Lung (tissue), 11 donors: ENCODE measurements at regions not wholly inside any gene's neighbourhood (a gene's known extent, or its start where the extent isn't known, plus 50 kb on each side); places are given as distances from the start of the nearest gene placed in this dataset.

ENCODE experiments used
- ATAC-seq: fragments of 200-7000 bp; cut with Tn5 transposase; one replicate; pipeline ENCODE4 v1.9.1; 2020; ENCODE audit warnings: moderate number of reproducible peaks; ENCODE audit not compliant: insufficient read depth, low FRiP score
- DNase-seq, 3 donors: peaks; one replicate each; pipeline ENCODE4 v3.0.0-alpha.2; 2013 to 2017
- H3K27ac ChIP-seq, 2 donors: one replicate each; pipeline ENCODE4 v1.5.1; 2013; ENCODE audit warnings: mild to moderate bottlenecking in 2 of 2, moderate library complexity in 2 of 2, control low read depth in 1 of 2, inconsistent platforms in 1 of 2, low read depth in 1 of 2, low read length in 1 of 2
- H3K27me3 ChIP-seq, 3 donors: one replicate each; pipeline ENCODE4 v1.5.1; 2013; ENCODE audit warnings: low read length in 2 of 3; ENCODE audit not compliant: control insufficient read depth in 3 of 3, insufficient read depth in 3 of 3
- H3K36me3 ChIP-seq, 4 donors: one replicate each; pipeline ENCODE4 v1.5.1; 2013; ENCODE audit warnings: low read length in 4 of 4, mild to moderate bottlenecking in 1 of 4, moderate library complexity in 1 of 4; ENCODE audit not compliant: control insufficient read depth in 4 of 4, insufficient read depth in 4 of 4
- H3K4me1 ChIP-seq, 5 donors: one replicate each; pipeline ENCODE4 v1.5.1; 2013; ENCODE audit warnings: low read length in 5 of 5, mild to moderate bottlenecking in 2 of 5, moderate library complexity in 1 of 5; ENCODE audit not compliant: control insufficient read depth in 5 of 5, insufficient read depth in 5 of 5
- H3K4me3 ChIP-seq: one replicate; pipeline ENCODE4 v1.5.1; 2013; ENCODE audit warnings: mild to moderate bottlenecking, control low read depth, moderate library complexity
- H3K9ac ChIP-seq, 2 donors: one replicate each; pipeline ENCODE4 v1.5.1; 2013; ENCODE audit warnings: low read length in 2 of 2, control low read depth in 1 of 2; ENCODE audit not compliant: insufficient read depth in 1 of 2
- H3K9me3 ChIP-seq, 4 donors: one replicate each; pipeline ENCODE4 v1.5.1; 2013; ENCODE audit warnings: low read length in 3 of 4, mild to moderate bottlenecking in 1 of 4, moderate library complexity in 1 of 4; ENCODE audit not compliant: control insufficient read depth in 4 of 4, insufficient read depth in 3 of 4
- CTCF ChIP-seq: IDR thresholded peaks from 2 replicates; pipeline ENCODE4 v1.5.1; 2012; ENCODE audit warnings: mild to moderate bottlenecking; ENCODE audit errors: control extremely low read depth, extremely low read depth
- WGBS, 2 donors: extraction: QIAGEN DNeasy Blood & Tissue Kit; methylation state at CpG; one replicate each; pipeline ENCODE4 v1.1.7; 2013; 5-methylcytosine and 5-hydroxymethylcytosine counted together
- donor health status: control.
- donor health status: control.
- donor health status: Bipolar disorder and iron deficiency.
- donor health status: healthy.
- donor health status: DM: yes; HTN: yes; CAD: no.

- Histone ChIP-seq H3K4me3 (no peak overlapping the region), H3K9me3 (peaks cover 0 to 2% (median 0%) of the 10 kb centered on the region in 4 donors), H3K27me3 (no peaks in the 10 kb centered on the region), H3K27ac (no peak overlapping the region), H3K4me1 (peaks cover 4 to 46% (median 17%) of the 10 kb centered on the region in 5 donors), H3K9ac (no peak overlapping the region), H3K36me3 (no peaks in the 10 kb centered on the region)
- TF ChIP-seq CTCF: no peak
- 75 to 79% methylated on average over 16 of the region's 16 CpGs for WGBS, 2 donors
- ATAC-seq (no peak), DNase-seq (no peak)
Observed at GRCh38 chr2:8580316-8581233, 101.3 kb upstream of the ID2 start.

GRCh38 chr2:8581234-8581561, 100.7 kb upstream of the ID2 start:
- Histone ChIP-seq H3K9me3 (peaks cover 0 to 2% (median 0%) of the 10 kb centered on the region in 4 donors), H3K4me1 (peaks cover 4 to 42% (median 12%) of the 10 kb centered on the region in 5 donors), H3K27me3 (no peaks in the 10 kb centered on the region), H3K36me3 (no peaks in the 10 kb centered on the region), H3K27ac (no peak overlapping the region), H3K9ac (no peak overlapping the region), H3K4me3 (no peak overlapping the region)
- no peak for TF ChIP-seq CTCF
- ATAC-seq (no peak), DNase-seq (no peak)
- 77 to 80% methylated on average over 6 of the region's 6 CpGs for WGBS, 2 donors

GRCh38 chr2:8581601-8582041, 100.2 kb upstream of the ID2 start:
- no peak for ATAC-seq
- H3K4me3 ChIP-seq: no peak overlapping the region

More at GRCh38 chr2:8581601-8582041, 100.2 kb upstream of the ID2 start:
- Histone ChIP-seq H3K27me3 (no peaks in the 10 kb centered on the region), H3K36me3 (no peaks in the 10 kb centered on the region), H3K9ac (no peak overlapping the region), H3K4me1 (peaks cover 4 to 42% (median 9%) of the 10 kb centered on the region in 5 donors), H3K9me3 (peaks cover 0 to 2% (median 0%) of the 10 kb centered on the region in 4 donors), H3K27ac (no peak overlapping the region)
- WGBS, 2 donors: 83 to 87% methylated on average over 6 of the region's 6 CpGs
- TF ChIP-seq CTCF: no peak
- DNase-seq: no peak
